Activated T-cell treated with anti-CD3 and anti-CD28 coated beads, Interleukin-2, amount 50 U/mL, for 4 hours (primary cell): ENCODE measurements at regions not wholly inside any gene's neighbourhood (a gene's known extent, or its start where the extent isn't known, plus 50 kb on each side); places are given as distances from the start of the nearest gene placed in this dataset.

Source experiments
- ATAC-seq, 2 donors: fragments of 200-7000 bp; cut with Tn5 transposase; one replicate each; pipeline ENCODE4 v1.10.0; 2021
- DNase-seq: peaks from one replicate; pipeline ENCODE4 v3.0.0-alpha.2; 2020
- H3K27me3 Mint-ChIP-seq: one replicate; pipeline ENCODE4 v1.8.0; 2021; ENCODE audit warnings: low read depth, mixed read lengths
- H3K36me3 Mint-ChIP-seq: one replicate; pipeline ENCODE4 v1.8.0; 2022; ENCODE audit warnings: mixed read lengths; ENCODE audit not compliant: insufficient read depth
- H3K4me1 Mint-ChIP-seq: one replicate; pipeline ENCODE4 v1.8.0; 2021; ENCODE audit warnings: low read depth, mixed read lengths
- H3K4me3 Mint-ChIP-seq: one replicate; pipeline ENCODE4 v1.8.0; 2021; ENCODE audit warnings: mild to moderate bottlenecking, moderate library complexity, mixed read lengths
- H3K9me3 Mint-ChIP-seq: one replicate; pipeline ENCODE4 v1.8.0; 2021; ENCODE audit warnings: mixed read lengths

DNA sequence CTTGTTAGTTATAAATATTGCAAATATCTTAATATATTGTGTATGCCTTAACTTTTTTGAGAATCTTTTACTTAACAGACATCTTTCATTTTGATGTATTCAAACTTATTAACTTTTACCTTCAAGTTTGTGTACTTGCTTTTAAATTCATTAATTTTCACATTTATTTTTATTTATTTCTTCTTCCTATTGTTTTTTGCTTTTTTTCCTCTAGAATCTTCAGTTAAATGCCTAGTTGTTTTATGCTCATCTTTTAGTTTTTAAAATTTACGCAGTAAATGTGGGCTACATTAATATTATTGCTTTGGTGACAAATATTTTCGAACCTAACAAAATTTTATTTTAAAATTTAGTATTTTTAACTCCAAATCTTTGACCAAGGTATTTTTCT, 89.0 kb downstream of the TNFAIP3 start:
- H3K36me3 Mint-ChIP-seq, result no peaks in the 10 kb centered on the region
- ATAC-seq (no peak), DNase-seq (no peak)
- no peak overlapping the region for H3K4me3 Mint-ChIP-seq
- H3K9me3 Mint-ChIP-seq, result no peaks in the 10 kb centered on the region
- H3K27me3 Mint-ChIP-seq, result no peaks in the 10 kb centered on the region
- H3K4me1 Mint-ChIP-seq, result peaks cover 6% of the 10 kb centered on the region

DNA sequence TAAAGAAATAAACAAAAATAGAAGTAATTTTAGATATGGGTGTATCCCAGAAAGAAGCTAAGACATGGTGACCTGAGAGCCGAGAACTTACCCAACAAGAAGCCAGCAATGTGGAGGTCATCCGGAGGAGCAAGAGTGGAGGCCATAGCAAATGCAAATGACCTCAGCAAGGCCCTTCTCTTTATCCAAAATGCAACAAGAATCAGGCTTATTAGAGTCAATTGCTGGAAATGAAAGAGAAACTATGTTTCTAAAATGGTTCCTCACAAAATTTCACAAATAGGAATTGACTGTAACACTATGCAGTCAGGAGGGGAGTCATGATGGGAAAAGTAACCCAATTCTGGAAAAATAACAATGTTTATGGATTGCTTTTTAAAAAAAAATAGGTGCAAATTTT, 90.4 kb downstream of the TNFAIP3 start:
- DNase-seq (no peak), ATAC-seq (no peak)
- no peak overlapping the region for H3K4me3 Mint-ChIP-seq
- no peaks in the 10 kb centered on the region for H3K27me3 Mint-ChIP-seq
- H3K36me3 Mint-ChIP-seq, result no peaks in the 10 kb centered on the region
- no peaks in the 10 kb centered on the region for H3K9me3 Mint-ChIP-seq
- peaks cover 6% of the 10 kb centered on the region for H3K4me1 Mint-ChIP-seq

DNA sequence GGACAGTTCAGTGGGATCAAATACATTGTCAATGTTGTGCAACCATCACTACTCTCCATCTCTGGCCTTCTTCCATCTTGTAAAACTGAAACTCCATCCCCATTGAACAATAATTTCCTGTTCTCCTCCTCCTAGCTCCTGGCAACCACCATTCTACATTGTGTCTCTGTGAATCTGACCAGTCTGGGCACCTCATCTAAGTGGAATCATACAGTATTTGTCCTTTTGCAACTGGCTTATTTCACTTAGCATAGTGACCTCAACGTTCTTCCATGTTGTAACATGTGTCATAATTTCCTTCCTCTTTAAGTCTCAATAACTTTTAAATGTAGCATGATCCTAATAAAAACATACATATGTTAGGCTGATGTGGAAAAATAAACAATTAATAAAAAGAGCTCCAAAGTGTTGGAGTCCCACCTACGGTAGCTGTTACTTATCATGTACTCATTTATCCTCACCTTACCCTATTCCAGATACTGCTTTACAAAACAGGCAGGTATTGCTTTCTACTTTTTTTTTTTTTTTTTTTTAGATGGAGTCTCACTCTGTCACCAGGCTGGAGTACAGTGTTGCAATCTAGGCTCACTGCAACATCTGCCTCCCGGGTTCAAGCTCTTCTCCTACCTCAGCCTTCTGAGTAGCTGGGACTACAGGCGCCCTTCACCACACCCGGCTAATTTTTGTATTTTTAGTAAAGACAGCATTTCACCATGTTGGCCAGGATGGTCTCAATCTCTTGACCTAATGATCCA, 91.9 kb downstream of the TNFAIP3 start:
- no peaks in the 10 kb centered on the region for H3K27me3 Mint-ChIP-seq
- ATAC-seq, result no peak
- H3K4me3 Mint-ChIP-seq, result no peak overlapping the region
- H3K9me3 Mint-ChIP-seq, result no peaks in the 10 kb centered on the region
- no peak for DNase-seq
- H3K4me1 Mint-ChIP-seq, result peaks cover 6% of the 10 kb centered on the region
- H3K36me3 Mint-ChIP-seq, result no peaks in the 10 kb centered on the region

DNA sequence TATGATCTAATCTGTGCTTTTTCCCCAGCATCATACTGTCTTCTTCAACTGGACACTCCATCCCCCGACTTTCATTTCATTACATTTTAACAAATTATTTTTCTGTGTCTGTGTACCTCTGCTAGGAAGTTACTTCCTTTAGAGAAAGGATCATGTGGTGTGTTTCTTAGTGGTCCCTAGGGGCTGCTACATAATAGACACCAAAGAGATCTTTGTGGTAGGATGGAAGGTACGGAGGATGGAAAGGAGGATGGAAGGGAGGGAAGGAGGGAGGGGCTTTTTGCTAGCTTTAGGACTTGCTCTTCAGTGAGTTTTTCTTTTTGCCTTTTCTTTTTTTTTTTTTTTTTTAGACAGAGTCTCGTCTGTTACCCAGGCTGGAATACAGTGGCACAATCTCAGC, 95.7 kb downstream of the TNFAIP3 start:
- Mint-ChIP-seq H3K36me3 (no peaks in the 10 kb centered on the region), H3K4me3 (no peak overlapping the region), H3K9me3 (no peaks in the 10 kb centered on the region), H3K27me3 (no peaks in the 10 kb centered on the region), H3K4me1 (peaks cover 10% of the 10 kb centered on the region)
- ATAC-seq, result no peak
- DNase-seq, result no peak

DNA sequence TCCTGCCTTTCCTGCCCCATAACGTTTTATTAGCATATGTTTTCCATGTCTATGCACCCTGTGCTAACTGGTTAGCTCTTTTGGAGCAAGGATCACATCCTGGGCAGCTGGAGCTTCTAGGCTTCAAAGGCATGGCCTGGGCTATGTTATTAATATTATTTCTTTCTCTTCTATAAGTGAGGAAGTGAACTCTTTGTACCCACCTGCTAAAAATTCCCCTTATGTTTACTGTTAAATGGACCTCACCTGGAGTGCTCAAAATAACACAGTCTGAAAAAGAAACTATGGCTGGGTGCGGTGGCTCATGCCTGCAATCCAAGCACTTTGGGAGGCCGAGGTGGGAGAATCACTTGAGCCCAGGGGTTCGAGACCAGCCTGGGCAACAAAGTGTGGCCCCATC, 97.8 kb downstream of the TNFAIP3 start:
- Mint-ChIP-seq H3K9me3 (no peaks in the 10 kb centered on the region), H3K4me3 (no peak overlapping the region), H3K36me3 (no peaks in the 10 kb centered on the region), H3K27me3 (no peaks in the 10 kb centered on the region), H3K4me1 (peaks cover 26% of the 10 kb centered on the region)
- DNase-seq (no peak), ATAC-seq (no peak)

DNA sequence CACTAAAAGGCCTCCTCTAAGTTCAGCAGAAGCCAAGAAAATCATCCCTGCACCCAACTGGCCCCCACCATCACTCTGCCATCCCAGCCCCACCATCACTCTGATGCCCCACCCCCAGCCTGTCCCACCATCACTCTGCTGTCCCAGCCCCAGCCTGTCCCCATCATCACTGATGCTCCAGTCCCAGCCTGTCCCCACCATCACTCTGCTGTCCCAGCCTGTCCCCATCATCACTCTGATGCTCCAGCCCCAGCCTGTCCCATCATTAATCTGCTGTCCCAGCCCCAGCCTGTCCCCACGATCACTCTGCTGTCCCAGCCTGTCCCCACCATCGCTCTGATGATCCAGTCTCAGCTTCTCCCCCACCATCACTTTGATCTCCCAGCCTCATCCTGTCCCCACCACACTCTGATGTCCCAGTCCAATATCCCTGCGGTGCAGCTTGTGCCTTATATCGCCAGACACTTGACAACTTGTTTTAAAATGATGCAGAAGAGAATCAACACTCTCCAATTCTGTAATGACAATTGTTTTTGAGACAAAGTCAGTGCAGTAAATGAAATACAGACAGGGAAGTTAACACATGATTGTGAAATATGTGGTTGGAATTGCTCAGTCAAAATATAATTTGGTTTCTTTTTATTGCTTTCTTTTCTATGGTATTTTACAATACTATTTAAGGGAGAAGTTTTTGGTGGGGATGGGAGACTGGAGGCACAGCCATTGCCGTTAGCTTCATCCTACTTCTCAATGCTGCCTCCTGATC, 100.8 kb downstream of the TNFAIP3 start:
- DNase-seq, result no peak
- Mint-ChIP-seq H3K36me3 (no peaks in the 10 kb centered on the region), H3K9me3 (no peaks in the 10 kb centered on the region), H3K4me3 (no peak overlapping the region), H3K27me3 (no peaks in the 10 kb centered on the region), H3K4me1 (peaks cover 52% of the 10 kb centered on the region)
- ATAC-seq, result peak; percentile 18 to 26

DNA sequence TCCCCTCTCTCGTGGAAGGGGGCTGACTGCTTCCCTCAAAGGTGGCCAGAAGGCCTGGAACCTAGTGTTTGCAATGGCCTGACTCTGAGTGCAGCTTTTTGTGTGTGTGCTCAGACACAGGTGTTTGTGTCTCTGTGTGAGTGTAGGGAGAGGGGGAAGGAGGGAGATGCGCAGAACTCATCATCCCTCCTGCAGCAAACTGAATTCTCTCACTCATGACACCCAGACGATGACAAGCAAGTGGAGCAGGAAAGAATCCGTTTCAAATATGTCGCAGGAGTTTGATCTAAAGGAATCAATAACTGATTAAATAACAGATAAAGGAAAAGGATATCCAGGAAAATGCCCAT, 101.4 kb downstream of the TNFAIP3 start:
- Mint-ChIP-seq H3K9me3 (no peaks in the 10 kb centered on the region), H3K27me3 (no peaks in the 10 kb centered on the region), H3K4me1 (peaks cover 54% of the 10 kb centered on the region), H3K4me3 (no peak overlapping the region), H3K36me3 (no peaks in the 10 kb centered on the region)
- peak in 1 of 2 donors; percentile 15 for ATAC-seq
- DNase-seq, result no peak

DNA sequence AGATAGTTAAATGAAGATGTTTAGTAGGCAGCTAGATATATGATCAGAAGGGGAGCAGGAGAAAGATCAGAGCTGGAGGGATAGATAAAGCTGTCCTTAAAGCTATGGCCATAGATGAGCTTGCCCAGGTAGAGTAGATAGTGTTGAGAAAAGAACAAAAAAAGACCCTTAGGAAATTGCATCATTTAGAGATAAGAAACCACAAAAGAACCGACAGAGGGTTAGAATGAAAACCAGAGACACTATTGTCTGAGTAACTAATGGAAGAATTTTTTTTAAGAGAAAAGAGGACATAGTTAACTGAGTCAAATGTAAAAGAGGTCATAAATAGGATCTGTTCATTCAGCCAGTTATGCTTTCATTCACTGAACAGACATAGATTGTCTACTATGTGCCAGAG, 101.8 kb downstream of the TNFAIP3 start:
- Mint-ChIP-seq H3K9me3 (no peaks in the 10 kb centered on the region), H3K36me3 (no peaks in the 10 kb centered on the region), H3K4me3 (peak overlapping the region; percentile 27), H3K4me1 (peaks cover 58% of the 10 kb centered on the region), H3K27me3 (no peaks in the 10 kb centered on the region)
- ATAC-seq, result peak; percentile 53 to 60
- DNase-seq, result no peak

DNA sequence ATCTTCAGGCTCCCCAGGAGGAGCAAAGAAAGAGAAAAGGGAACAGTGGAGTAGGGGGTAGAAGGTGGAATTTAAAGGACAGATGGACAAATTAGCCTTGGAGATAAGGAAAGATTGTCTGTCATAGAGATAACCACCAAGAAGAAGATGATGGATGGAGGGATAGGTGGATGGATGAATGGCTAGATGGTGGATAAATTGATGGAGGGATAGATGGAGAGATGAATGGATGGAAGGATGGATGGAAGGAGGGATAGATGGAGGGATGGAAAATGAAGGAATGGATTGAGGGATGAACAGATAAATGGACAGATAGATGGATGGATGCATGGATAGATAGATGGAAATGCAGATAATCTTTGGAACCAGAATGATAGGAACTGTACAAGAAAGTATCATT, 102.8 kb downstream of the TNFAIP3 start:
- H3K4me1 Mint-ChIP-seq, result peaks cover 65% of the 10 kb centered on the region
- H3K9me3 Mint-ChIP-seq, result no peaks in the 10 kb centered on the region
- no peaks in the 10 kb centered on the region for H3K36me3 Mint-ChIP-seq
- H3K27me3 Mint-ChIP-seq, result no peaks in the 10 kb centered on the region
- DNase-seq, result no peak
- no peak for ATAC-seq
- H3K4me3 Mint-ChIP-seq, result peak overlapping the region; percentile 14

DNA sequence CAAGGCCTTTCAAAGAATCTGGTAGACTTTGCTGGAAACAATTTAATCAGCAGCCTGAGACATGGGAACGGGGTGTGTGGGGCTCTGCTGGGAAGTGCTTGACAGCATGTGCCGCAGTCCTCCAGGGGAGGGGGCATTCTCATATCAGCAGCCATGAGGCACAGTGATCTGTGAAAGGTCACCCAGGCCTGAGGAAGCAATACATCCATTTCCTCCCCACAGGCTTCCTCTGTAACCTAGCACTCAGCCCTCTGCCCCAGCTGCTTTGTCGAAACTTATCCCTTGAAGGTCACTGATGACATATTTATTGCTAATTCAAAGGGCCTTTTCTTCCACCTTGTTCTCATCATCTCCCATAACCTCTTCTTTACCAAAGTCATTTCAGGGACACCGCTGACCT, 103.3 kb downstream of the TNFAIP3 start:
- no peaks in the 10 kb centered on the region for H3K36me3 Mint-ChIP-seq
- ATAC-seq (peak in 1 of 2 donors; percentile 27), DNase-seq (peak; percentile 29)
- H3K4me1 Mint-ChIP-seq, result peaks cover 70% of the 10 kb centered on the region
- H3K4me3 Mint-ChIP-seq, result no peak overlapping the region
- no peaks in the 10 kb centered on the region for H3K27me3 Mint-ChIP-seq
- H3K9me3 Mint-ChIP-seq, result no peaks in the 10 kb centered on the region

DNA sequence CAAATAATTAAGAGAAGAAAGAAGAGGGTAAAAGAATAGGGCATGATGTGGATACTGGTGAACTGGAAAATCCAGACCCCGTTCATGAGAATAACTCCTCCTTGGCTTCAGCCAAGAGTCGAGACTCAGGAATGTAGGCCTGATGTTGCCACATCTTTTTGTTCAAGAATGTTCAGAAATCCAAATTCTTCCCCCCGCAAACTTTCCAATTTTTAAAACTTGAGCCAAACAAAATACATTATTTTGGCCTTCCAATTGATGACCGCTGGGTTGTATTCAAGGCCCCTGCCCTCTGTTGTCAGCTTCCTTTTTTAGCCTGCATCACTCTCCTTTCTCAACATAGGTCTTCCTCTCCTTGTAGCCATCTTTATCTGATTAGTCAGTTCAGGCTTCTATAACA, 106.1 kb downstream of the TNFAIP3 start:
- H3K36me3 Mint-ChIP-seq, result no peaks in the 10 kb centered on the region
- peaks cover 86% of the 10 kb centered on the region for H3K4me1 Mint-ChIP-seq
- no peak for DNase-seq
- ATAC-seq, result no peak
- no peaks in the 10 kb centered on the region for H3K9me3 Mint-ChIP-seq
- no peaks in the 10 kb centered on the region for H3K27me3 Mint-ChIP-seq
- H3K4me3 Mint-ChIP-seq, result no peak overlapping the region

DNA sequence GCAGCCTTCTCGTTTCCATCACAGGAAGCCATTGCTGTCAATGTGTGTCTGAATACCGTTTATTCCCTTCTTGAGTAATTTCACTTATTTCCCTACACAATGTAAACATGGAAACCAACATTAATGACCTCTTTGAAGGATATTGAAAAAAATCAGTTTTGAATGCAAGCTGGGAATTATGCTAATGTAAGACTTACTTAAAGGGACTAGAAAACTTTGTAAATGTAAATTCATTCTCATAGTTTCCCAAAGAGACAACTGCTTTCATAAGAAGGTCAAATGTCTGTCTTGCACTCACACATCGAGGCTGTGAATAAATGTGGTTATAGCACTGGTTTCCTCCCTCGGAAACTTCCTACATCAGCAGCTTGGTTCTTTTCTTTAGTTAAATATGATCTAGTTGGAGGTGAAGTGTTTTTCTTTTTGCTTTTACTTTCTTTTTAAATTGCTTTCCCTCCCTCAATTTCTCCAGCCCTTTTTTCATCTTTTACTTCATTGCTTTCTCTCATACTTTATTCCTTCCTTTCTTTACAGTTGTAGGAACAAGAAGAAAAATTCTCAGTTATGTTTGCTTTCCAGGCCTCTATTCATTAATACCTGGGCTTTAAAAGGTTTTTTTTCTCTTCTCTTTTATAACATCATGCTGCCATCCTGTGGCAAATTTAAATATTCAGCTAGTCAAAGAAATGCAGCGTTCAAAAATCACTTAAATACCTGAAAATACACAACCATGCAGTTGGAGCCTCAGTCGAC, 108.3 kb downstream of the TNFAIP3 start:
- H3K9me3 Mint-ChIP-seq, result no peaks in the 10 kb centered on the region
- no peaks in the 10 kb centered on the region for H3K27me3 Mint-ChIP-seq
- H3K36me3 Mint-ChIP-seq, result no peaks in the 10 kb centered on the region
- ATAC-seq (peak; percentile 81 to 82), DNase-seq (peak; percentile 13)
- H3K4me1 Mint-ChIP-seq, result peaks cover 68% of the 10 kb centered on the region
- H3K4me3 Mint-ChIP-seq, result peak overlapping the region; percentile 72

DNA sequence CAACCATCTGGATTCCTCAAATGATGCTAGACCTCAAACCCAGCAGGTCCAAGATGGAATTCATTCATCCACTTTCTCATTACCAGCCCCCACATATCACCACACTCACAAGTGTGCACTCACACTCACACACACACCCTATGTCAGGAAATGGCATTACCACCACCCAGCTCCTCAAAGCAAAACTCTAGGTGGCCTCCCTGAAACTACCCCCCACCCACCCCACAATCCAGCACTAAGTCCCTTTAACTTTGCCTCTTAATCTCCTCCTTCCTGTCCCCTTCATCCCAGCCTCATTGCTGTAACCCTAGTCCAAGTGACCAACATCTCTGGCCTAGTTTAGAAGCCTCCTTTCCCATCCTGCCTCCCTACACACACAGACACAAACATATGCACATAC, 109.4 kb downstream of the TNFAIP3 start:
- H3K4me1 Mint-ChIP-seq, result peaks cover 57% of the 10 kb centered on the region
- peak overlapping the region; percentile 1 for H3K4me3 Mint-ChIP-seq
- no peaks in the 10 kb centered on the region for H3K9me3 Mint-ChIP-seq
- no peaks in the 10 kb centered on the region for H3K27me3 Mint-ChIP-seq
- no peaks in the 10 kb centered on the region for H3K36me3 Mint-ChIP-seq
- no peak for DNase-seq
- ATAC-seq, result no peak

DNA sequence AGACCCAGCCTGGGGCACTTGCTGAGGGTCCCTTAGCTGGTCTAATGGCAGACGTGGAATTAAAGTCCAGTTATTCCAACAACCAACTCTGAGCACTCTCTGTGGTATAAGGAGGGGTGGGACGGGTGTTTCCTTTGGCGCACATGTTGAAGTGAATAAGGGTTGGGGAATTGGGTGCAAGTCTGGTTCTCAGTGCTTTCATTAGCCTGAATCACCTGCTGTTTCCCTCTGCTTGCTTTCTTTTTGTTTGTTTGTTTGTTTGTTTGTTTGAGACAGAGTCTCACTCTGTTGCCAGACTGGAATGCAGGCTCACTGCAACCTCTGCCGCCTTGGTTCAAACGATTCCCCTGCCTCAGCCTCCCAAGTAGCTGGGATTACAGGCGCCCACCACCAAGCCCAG, 110.1 kb downstream of the TNFAIP3 start:
- DNase-seq (no peak), ATAC-seq (no peak)
- Mint-ChIP-seq H3K27me3 (no peaks in the 10 kb centered on the region), H3K4me1 (peaks cover 51% of the 10 kb centered on the region), H3K9me3 (no peaks in the 10 kb centered on the region), H3K4me3 (no peak overlapping the region), H3K36me3 (no peaks in the 10 kb centered on the region)

DNA sequence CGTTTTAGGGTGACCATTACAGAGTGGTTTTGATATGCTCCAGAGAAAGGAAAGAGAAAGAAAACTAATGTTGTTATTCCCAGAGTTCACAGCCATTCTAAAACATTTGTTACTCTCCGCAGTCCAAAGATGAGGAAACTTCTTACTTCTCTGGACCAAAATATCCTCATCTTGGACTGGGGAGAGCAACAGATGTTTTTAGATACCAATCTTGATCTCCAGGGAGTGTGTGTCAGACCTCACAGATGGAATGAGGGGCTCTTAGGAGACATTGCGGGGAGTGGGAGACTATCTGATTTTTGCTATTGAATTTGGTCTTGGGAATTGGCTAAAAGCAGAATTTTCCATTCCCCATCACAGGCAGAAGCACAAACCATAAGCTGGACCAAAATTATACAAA, 110.8 kb downstream of the TNFAIP3 start:
- no peak for DNase-seq
- H3K9me3 Mint-ChIP-seq, result no peaks in the 10 kb centered on the region
- no peaks in the 10 kb centered on the region for H3K27me3 Mint-ChIP-seq

More for the DNA sequence above, 110.8 kb downstream of the TNFAIP3 start:
- no peak overlapping the region for H3K4me3 Mint-ChIP-seq
- H3K36me3 Mint-ChIP-seq, result no peaks in the 10 kb centered on the region
- ATAC-seq, result no peak
- peaks cover 52% of the 10 kb centered on the region for H3K4me1 Mint-ChIP-seq
